Activated CD4-positive, alpha-beta T cell treated with anti-CD3 and anti-CD28 coated beads for 4 hours (primary cell): ENCODE measurements at regions not wholly inside any gene's neighbourhood (a gene's known extent, or its start where the extent isn't known, plus 50 kb on each side); places are given as distances from the start of the nearest gene placed in this dataset.

Source experiments
- DNase-seq, 2 donors: peaks; one replicate each; pipeline ENCODE4 v3.0.0-alpha.2; 2020

DNA sequence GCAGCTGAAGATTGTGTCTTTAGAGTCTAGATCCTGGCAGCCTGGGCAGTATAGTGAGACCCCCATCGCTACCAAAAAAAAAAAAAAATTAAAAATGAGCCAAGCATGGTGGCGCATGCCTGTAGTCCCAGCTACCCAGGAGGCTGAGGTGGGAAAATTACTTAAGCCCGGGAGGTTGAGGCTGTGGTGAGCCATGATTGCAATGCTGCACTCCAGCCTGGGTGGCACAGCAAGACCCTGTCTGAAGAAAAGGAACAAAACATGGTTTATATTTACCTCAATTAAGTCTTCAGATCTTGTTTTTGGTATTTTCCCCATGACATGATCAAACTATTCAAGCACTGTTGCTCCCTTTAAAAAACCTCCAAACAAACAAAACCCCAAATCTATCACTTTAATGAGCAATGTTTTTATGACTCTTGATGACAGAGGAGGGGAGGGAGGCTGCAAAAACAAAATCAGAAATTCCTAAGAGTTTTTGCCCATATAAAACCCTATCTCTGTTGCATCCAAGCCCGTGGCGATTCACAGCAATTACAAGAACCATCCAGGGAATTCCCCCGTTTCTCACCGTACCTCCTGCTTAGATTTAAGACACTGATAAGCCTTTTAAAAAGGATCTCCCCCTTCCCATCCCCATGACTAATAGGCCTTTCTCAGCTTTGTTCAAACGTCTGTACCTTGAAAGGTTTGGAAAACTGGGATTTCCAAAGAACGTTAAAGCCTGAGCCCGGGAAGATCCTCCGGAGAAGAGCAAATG is 259.9 kb downstream of the BMP7 start:
- DNase-seq, result no peak

- no peak for DNase-seq
These were observed 259.3 kb downstream of the BMP7 start for GRCh38 chr20:57007171-57007540.

DNA sequence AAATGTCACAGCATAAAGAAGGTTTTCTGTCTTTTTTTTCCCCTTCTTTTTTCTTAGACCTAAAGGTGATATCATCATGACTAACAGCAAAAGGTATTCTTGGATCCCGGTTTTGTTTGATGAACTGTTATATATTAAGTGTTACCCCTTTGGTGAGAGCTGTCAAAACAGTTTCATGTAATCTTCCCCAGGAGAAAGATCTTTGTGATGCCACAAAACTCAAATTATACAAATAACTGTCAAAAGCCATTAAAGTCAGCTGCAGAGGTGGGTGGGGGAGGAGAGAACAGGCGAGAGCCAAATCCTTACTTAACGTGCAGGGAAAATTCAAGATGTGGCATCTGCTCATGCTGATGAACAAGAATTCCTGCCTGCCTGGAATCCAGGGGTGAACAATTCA is 258.2 kb downstream of the BMP7 start:
- DNase-seq, result no peak

DNA sequence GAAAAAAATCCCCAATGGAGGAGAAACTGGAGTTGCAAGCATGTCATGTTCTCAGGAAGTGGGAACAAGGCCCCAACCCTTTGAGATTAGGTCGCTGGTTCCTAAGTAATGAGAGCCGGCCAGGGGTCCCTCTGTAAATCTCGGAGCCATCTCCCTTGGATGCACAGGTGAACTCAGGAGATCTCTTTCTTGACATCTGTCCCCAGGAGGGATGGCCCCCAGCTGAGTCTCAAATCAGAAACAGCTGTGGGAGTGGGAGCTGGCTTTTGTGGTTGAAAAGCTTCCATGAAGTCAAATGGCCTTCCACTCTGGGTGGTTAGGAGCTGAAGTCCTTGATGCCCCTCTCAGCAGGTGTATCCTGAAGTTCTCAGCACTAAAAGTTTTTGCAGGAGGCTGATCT is 257.1 kb downstream of the BMP7 start:
- DNase-seq, result no peak

DNA sequence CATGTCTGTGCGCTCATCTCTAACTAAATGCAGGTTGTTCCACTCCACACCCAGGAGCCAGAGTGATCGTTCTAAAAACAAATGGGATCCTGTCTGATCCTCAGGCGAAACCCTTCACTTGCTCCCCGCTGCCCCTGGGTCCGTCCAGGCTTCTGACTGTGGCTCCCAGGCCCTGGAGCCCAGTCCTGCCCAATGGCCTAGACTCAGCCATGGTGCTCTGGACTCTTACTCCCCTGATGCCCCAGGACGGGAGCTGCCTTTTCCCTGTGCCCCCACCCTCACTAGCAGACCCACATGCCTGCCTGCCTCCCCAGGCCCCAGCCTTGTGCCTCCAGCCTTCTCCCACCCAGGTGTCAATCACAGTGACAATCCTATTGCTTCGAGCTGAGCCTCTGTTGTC is 256.7 kb downstream of the BMP7 start:
- DNase-seq, result no peak

GRCh38 chr20:57012691-57013090 is 253.8 kb downstream of the BMP7 start:
- DNase-seq, result no peak

GRCh38 chr20:57013217-57013616 is 253.2 kb downstream of the BMP7 start:
- no peak for DNase-seq

GRCh38 chr20:57013741-57014140 is 252.7 kb downstream of the BMP7 start:
- no peak for DNase-seq

DNA sequence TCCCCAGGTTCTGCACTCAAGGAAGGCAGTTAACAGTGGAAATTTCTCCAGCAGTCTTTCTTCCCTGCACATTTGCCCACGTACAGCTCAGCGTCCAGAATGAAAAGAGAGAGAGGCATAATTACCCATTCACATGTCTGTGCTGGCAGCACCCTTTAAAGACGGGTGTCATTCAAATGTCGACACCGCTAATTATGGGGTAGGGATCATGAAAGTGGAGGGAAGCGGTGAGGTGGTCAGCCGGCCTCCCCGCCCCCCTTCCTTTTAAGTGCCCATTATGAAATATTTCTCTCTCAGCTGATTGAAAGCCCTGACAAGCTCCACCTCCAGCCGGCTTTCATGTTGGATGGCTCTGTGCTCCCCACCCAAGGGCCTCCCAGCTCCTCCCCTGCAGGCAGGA is 246.1 kb downstream of the BMP7 start:
- DNase-seq, result no peak

GRCh38 chr20:57022306-57022705 is 244.1 kb downstream of the BMP7 start:
- DNase-seq, result no peak

- DNase-seq, result no peak
These were observed 243.4 kb downstream of the BMP7 start for GRCh38 chr20:57023007-57023406.

DNA sequence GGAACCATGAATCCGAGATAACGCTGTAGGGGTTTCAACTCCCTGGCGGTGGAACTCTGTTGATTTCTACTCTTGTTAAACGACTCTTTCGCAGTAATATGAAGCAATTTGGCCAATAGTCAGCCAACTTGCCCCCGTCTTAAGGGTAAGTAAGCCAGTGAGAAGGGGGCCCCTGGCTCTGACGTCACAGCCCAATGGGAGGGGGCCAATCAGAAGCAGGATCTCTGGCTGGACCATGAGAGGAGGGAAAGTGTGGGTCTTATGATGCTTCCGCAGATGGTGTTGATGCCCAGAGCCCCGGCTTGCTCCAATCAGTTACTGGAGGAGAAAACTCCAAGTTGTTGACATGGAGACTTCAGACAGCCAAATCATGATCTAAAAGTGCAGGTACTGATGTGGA is 242.4 kb downstream of the BMP7 start:
- no peak for DNase-seq

DNA sequence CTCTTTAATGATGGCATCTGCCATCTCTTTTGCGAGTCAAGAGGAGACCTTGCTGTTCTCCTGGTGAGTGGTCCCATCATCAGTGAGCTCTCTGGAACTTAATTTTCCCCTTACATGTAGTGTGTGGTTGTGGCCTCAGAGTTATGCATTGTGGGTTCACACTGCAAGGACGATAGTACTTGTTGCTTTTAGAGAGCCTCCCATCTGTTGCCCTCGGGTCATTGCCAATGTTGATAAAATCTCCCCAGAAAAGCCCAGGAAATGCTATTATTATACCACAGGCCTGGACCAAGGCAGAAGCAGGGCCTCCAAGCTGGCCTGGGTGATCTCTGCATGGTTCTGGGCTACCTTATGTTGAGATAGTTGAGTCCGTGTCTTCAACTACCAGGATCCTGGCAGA is 241.6 kb downstream of the BMP7 start:
- no peak for DNase-seq

DNA sequence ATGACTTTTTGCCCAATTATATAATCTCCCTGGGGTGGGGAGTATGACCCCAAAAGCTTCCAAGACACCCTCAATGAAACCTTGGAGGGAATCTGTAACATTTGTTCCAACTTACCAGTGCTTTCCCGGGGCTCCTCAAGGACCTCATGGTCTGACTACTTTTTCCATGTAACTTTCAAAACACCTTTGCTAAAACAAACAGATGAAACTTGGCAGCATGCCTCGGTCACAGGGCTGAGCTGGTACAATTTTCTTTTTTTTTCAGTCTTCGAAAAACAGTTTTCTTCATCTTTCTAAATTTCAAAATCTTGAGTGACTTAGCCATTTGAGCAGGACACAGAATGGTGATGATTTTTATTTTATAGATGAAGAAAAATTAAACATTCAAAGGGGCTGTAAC is 241.2 kb downstream of the BMP7 start:
- DNase-seq, result no peak

DNA sequence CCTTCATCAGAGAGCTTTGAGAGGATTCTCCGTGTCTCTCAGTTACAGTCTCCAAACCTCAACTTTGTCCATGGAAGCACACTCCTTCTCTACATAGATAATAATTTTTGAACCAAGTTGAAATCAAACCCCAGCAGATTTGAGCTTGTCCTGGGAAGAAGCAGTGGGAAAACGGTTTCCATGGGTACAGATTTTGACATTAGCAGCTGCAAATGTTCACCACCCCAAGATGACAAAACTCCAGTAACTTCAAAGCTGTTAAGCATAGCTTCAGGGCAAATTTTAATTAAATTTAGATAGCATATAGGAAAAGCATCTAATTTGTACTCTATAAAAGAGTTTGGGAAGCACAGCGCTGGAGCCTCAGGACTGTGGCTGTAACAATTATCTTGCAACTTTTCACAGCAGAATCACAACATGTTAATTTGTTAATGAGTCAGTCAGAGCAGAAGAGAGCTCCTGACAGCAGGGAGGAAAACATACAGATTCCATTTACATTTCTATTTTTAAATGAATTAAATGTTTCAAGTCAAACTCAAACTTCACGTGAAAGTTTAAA is 240.7 kb downstream of the BMP7 start:
- DNase-seq, result no peak

DNA sequence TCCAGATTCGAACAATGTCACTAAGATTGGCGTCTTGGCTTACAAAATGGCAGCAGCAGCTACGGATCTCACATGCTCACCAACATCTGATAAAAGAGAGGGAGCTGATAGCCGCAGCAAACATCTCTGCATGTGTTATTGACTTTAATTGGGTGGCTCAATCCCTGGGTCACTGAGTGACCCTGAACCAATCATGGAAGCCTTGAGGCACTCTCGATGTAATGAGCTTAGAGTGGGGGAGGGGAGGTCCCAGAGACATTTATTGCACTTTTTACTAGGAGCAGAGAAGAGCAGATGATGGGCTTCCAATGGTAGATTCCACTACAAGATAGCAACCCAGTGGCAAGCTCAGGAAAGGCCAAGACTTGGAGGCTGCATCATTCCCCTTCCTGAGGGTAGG is 238.7 kb downstream of the BMP7 start:
- DNase-seq, result no peak

- DNase-seq, result no peak
These were observed 235.5 kb downstream of the BMP7 start for GRCh38 chr20:57030611-57031600.

DNA sequence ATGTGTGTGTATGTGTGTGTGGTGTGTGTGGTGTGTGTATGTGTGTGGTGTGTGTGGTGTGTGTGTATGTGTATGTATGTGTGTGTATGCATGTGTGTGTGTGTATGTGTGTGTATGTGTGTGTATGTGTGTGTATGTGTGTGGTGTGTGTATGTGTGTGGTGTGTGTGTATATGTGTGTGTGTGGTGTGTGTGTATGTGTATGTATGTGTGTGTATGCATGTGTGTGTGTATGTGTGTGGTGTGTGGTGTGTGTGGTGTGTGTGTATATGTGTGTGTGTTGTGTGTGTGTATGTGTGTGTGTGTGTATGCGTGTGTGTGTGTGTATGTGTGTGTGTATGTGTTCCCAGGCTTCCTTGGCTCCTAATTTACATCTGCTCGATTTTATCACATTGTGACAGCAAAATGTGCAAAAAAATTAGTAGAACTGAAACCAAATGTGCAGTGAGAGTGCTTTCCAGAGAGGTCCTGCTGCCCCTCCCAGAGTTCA is 234.5 kb downstream of the BMP7 start:
- DNase-seq, result no peak

DNA sequence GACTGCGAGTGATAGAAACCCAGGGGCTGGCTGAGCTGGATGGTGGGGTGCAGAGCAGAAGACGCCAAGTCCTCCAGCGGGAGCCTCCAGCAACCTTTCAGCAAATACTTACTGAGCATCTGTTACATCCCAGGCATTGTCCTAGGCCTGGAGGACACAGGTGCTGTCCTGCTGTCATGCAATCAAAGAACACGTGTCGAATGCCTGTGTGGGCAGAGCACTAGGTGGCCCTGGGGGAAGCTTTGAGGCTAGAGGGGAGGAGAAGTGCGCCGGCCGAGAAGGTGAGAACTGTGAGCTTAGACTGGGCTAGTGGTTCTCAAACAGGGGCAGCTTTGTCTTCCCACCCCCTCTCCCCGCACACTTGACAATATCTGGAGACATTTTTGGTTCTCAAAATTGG is 233.6 kb downstream of the BMP7 start:
- DNase-seq, result no peak

DNA sequence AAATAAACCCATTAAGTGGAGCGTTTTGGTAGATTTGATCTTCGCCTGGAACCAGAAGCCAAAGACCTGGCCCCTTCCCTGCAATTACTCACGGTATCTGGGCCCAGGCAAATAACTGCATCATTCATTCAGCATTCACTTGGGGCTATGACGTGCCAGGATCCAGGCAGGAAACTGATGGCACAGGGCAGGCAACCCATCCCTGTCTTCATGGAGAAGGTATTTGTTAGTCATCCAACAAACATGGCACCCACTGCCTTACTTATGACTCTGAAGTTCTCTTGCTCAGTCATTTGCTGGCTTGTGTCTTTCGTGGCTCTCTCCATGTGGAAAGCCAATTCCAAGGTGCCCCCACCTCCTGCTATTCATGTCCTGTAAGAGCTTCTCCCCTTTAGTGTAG is 232.4 kb downstream of the BMP7 start:
- DNase-seq, result no peak

GRCh38 chr20:57037689-57038088 is 228.8 kb downstream of the BMP7 start:
- no peak for DNase-seq

- no peak for DNase-seq
These were observed 227.6 kb downstream of the BMP7 start for GRCh38 chr20:57038608-57039440.

DNA sequence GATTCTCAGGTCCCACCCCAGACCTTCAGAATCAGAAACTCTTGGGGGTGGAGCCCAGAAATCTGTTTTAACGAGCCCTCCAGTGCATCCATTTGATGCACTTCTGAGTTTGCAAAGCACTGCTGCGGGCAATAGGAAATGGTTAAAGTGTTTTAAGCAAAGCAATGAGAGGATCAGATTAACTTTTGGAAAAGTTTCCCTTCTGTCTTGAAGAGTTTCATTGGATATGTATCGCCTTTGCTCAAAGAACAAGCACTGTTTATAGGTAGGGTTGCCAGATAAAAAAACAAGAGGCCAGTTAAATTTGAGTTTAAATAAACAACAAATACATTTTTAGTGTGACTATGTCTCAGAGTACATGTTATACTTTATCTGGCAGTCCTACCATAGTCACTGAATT is 226.0 kb downstream of the BMP7 start:
- no peak for DNase-seq
